Mammary epithelial cell (primary cell): ENCODE measurements at regions not wholly inside any gene's neighbourhood (a gene's known extent, or its start where the extent isn't known, plus 50 kb on each side); places are given as distances from the start of the nearest gene placed in this dataset.

Experiments used
- EZH2 ChIP-seq: IDR thresholded peaks from 2 replicates; pipeline ENCODE4 v1.6.1; 2012; ENCODE audit warnings: low read length, inconsistent platforms, borderline replicate concordance
- TF ChIP-seq, protein P1 (sequence below), 2 donors: IDR thresholded peaks in 1 of 2; conservative IDR thresholded peaks in 1 of 2; 2 replicates each; pipeline ENCODE4 v1.5.1; 2011 to 2012; ENCODE audit warnings: inconsistent platforms in 2 of 2, low read length in 2 of 2, mild to moderate bottlenecking in 2 of 2, control low read depth in 1 of 2, low read depth in 1 of 2; ENCODE audit not compliant: insufficient read depth in 1 of 2; ENCODE audit errors: extremely low read depth in 1 of 2

DNA sequence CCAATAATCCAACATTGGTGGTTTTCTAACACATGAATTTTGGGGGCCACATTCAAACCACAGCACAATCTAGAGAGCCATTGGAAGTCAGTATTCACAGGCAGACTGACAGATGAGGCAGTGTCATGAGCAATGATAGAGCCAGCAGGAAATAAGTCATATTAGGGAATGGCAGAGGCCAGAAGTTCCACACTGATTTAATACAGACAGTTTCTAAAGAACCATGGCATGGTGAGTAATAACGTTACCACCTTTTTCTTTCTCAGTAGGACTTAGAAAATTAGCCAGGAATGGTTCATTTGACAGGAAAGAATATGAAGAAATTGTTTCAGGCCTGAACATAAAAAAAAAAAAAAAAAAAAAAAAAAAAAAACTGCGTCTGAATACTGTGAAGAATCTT lies 210.3 kb downstream of the GPAM start:
- TF ChIP-seq, protein P1, sequence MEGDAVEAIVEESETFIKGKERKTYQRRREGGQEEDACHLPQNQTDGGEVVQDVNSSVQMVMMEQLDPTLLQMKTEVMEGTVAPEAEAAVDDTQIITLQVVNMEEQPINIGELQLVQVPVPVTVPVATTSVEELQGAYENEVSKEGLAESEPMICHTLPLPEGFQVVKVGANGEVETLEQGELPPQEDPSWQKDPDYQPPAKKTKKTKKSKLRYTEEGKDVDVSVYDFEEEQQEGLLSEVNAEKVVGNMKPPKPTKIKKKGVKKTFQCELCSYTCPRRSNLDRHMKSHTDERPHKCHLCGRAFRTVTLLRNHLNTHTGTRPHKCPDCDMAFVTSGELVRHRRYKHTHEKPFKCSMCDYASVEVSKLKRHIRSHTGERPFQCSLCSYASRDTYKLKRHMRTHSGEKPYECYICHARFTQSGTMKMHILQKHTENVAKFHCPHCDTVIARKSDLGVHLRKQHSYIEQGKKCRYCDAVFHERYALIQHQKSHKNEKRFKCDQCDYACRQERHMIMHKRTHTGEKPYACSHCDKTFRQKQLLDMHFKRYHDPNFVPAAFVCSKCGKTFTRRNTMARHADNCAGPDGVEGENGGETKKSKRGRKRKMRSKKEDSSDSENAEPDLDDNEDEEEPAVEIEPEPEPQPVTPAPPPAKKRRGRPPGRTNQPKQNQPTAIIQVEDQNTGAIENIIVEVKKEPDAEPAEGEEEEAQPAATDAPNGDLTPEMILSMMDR (conservative IDR thresholded peaks at IDR 0.05 in 1 of 2, IDR thresholded peaks at IDR 0.05 in 1 of 2; ENCODE audit: extremely low read depth in 1 of 2, insufficient read depth in 1 of 2, low read depth in 1 of 2, low read length in 2 of 2): no peak
- no peak for TF ChIP-seq EZH2
